Suprapubic skin (tissue), 4 donors: ENCODE measurements at regions not wholly inside any gene's neighbourhood (a gene's known extent, or its start where the extent isn't known, plus 50 kb on each side); places are given as distances from the start of the nearest gene placed in this dataset.

Experiments
- DNase-seq, 2 donors: peaks; one replicate each; pipeline ENCODE4 v3.0.0-alpha.2; 2019; ENCODE audit warnings: low spot score in 2 of 2
- H3K27ac ChIP-seq: fragments of 200-600 bp; sonication (generic); one replicate; pipeline ENCODE4 v1.5.1; 2019
- H3K27me3 ChIP-seq: fragments of 200-600 bp; sonication (generic); one replicate; pipeline ENCODE4 v1.5.1; 2019
- H3K36me3 ChIP-seq: fragments of 200-600 bp; sonication (generic); one replicate; pipeline ENCODE4 v1.5.1; 2019
- H3K4me1 ChIP-seq: fragments of 200-600 bp; sonication (generic); one replicate; pipeline ENCODE4 v1.5.1; 2019
- H3K4me3 ChIP-seq: fragments of 200-600 bp; sonication (generic); one replicate; pipeline ENCODE4 v1.5.1; 2019; ENCODE audit warnings: mild to moderate bottlenecking
- H3K9me3 ChIP-seq: fragments of 200-600 bp; sonication (generic); one replicate; pipeline ENCODE4 v1.5.1; 2019
- CTCF ChIP-seq, 2 donors: fragments of 200-600 bp in 1 of 2; fragments of 450-650 bp in 1 of 2; sonication (generic) in 1 of 2; IDR thresholded peaks; one replicate each; pipeline ENCODE4 v1.5.1; 2016 to 2019; ENCODE audit warnings: antibody characterized with exemption in 2 of 2, mild to moderate bottlenecking in 1 of 2, moderate library complexity in 1 of 2
- EP300 ChIP-seq: sonication (generic); formaldehyde crosslinking; IDR thresholded peaks from one replicate; pipeline ENCODE4 v1.6.1; 2017; ENCODE audit warnings: antibody characterized with exemption
- POLR2A ChIP-seq, 2 donors: fragments of 450-650 bp; IDR thresholded peaks; one replicate each; pipeline ENCODE4 v1.6.1; 2017; ENCODE audit warnings: antibody characterized with exemption in 2 of 2, mild to moderate bottlenecking in 2 of 2, moderate library complexity in 2 of 2
- POLR2AphosphoS5 ChIP-seq, 3 donors: sonication (generic); formaldehyde crosslinking; IDR thresholded peaks; one replicate each; pipeline ENCODE4 v1.6.1; 2017; ENCODE audit warnings: antibody characterized with exemption in 3 of 3
- WGBS: methylation state at CpG from one replicate; pipeline ENCODE4 v1.1.5; 2018; 5-methylcytosine and 5-hydroxymethylcytosine counted together

DNA sequence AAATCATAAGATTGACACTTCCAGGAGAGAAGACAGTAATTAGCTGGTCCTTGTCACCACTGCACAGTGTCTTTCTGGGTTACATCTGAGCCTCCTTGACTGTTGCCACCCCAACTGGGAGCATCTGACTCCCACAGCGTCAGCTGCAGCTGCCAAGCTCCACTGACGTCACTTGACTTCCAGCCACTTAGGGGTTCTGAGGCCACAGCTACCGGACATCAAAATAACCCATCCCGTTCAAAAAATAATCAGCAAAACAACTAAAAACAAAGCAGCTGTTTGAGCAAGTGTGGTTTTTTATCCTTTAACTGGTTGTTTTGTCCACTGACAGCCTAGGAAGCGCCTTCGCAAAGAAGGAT lies 206.5 kb upstream of the AGAP1 start:
- H3K27me3 ChIP-seq: peaks cover 3% of the 10 kb centered on the region
- TF ChIP-seq EP300 (no peak), CTCF (IDR thresholded peaks at IDR 0.05) (no peak), POLR2AphosphoS5 (IDR thresholded peaks at IDR 0.05) (no peak), POLR2A (IDR thresholded peaks at IDR 0.05) (no peak)
- H3K4me1 ChIP-seq: no peaks in the 10 kb centered on the region
- 71% methylated on average over 6 of the region's 6 CpGs for WGBS
- no peak overlapping the region for H3K4me3 ChIP-seq
- no peak for DNase-seq
- no peak overlapping the region for H3K27ac ChIP-seq
- H3K9me3 ChIP-seq: no peaks in the 10 kb centered on the region
- H3K36me3 ChIP-seq: no peaks in the 10 kb centered on the region

DNA sequence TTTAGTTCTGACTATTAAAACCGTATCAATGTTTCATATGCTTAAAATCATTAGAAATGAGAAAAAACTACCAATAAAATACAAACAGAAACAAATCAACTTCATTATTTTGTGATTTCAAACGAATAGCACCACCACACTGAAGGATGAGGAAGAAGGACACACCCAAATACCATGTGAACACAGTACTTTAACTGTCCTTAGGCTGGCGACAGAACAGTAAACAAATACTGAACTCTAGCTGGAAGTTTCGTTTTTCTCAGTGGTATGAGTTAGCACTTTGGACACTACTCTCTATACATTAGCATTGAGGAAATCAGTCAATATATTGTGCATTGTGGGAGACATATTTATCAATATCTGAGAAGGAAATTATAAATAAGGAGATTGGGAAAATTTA lies 202.4 kb upstream of the AGAP1 start:
- no peaks in the 10 kb centered on the region for H3K36me3 ChIP-seq
- WGBS: 70% methylated on average over 4 of the region's 4 CpGs
- peaks cover 1% of the 10 kb centered on the region for H3K27me3 ChIP-seq
- TF ChIP-seq EP300 (no peak), POLR2A (IDR thresholded peaks at IDR 0.05) (no peak), CTCF (IDR thresholded peaks at IDR 0.05) (no peak), POLR2AphosphoS5 (IDR thresholded peaks at IDR 0.05) (no peak)
- H3K4me1 ChIP-seq: no peaks in the 10 kb centered on the region
- no peaks in the 10 kb centered on the region for H3K9me3 ChIP-seq
- no peak overlapping the region for H3K4me3 ChIP-seq
- no peak overlapping the region for H3K27ac ChIP-seq
- DNase-seq: no peak

- DNase-seq: no peak
- WGBS: 90% methylated on average over 8 of the region's 8 CpGs
- no peak overlapping the region for H3K27ac ChIP-seq
- no peak overlapping the region for H3K4me3 ChIP-seq
- no peaks in the 10 kb centered on the region for H3K27me3 ChIP-seq
- H3K9me3 ChIP-seq: no peaks in the 10 kb centered on the region
- H3K4me1 ChIP-seq: no peaks in the 10 kb centered on the region
- H3K36me3 ChIP-seq: no peaks in the 10 kb centered on the region
- TF ChIP-seq CTCF (IDR thresholded peaks at IDR 0.05): no peak
- TF ChIP-seq EP300: no peak
- TF ChIP-seq POLR2AphosphoS5 (IDR thresholded peaks at IDR 0.05): no peak
Measured at GRCh38 chr2:235293061-235293460, 200.8 kb upstream of the AGAP1 start.

GRCh38 chr2:235295831-235296230 lies 198.0 kb upstream of the AGAP1 start:
- H3K4me3 ChIP-seq: no peak overlapping the region
- no peak for DNase-seq
- H3K36me3 ChIP-seq: no peaks in the 10 kb centered on the region
- no peak overlapping the region for H3K27ac ChIP-seq
- H3K4me1 ChIP-seq: no peaks in the 10 kb centered on the region
- WGBS: 91% methylated on average over 4 of the region's 4 CpGs
- H3K27me3 ChIP-seq: peaks cover 6% of the 10 kb centered on the region
- H3K9me3 ChIP-seq: no peaks in the 10 kb centered on the region
- TF ChIP-seq EP300: no peak
- no peak for TF ChIP-seq POLR2AphosphoS5 (IDR thresholded peaks at IDR 0.05)
- no peak for TF ChIP-seq CTCF (IDR thresholded peaks at IDR 0.05)
- no peak for TF ChIP-seq POLR2A (IDR thresholded peaks at IDR 0.05)

GRCh38 chr2:235300368-235301201 lies 193.3 kb upstream of the AGAP1 start:
- no peak for TF ChIP-seq POLR2A (IDR thresholded peaks at IDR 0.05)
- Histone ChIP-seq H3K27me3 (peaks cover 31% of the 10 kb centered on the region), H3K9me3 (no peaks in the 10 kb centered on the region), H3K4me3 (no peak overlapping the region), H3K4me1 (no peaks in the 10 kb centered on the region), H3K27ac (no peak overlapping the region), H3K36me3 (no peaks in the 10 kb centered on the region)
- no peak for DNase-seq
- 64% methylated on average over 16 of the region's 16 CpGs for WGBS
